CD4-positive, alpha-beta T cell treated with Interleukin-17A for 1 hour (primary cell): ENCODE measurements at regions not wholly inside any gene's neighbourhood (a gene's known extent, or its start where the extent isn't known, plus 50 kb on each side); places are given as distances from the start of the nearest gene placed in this dataset.

Experiments used
- DNase-seq: peaks from one replicate; pipeline ENCODE4 v3.0.0-alpha.2; 2020

GRCh38 chr4:1508161-1509160 lies 102.2 kb upstream of the NKX1-1 start:
- DNase-seq = no peak

GRCh38 chr4:1506956-1507721 lies 100.9 kb upstream of the NKX1-1 start:
- DNase-seq = no peak

GRCh38 chr4:1505511-1506460 lies 99.5 kb upstream of the NKX1-1 start:
- no peak for DNase-seq

- DNase-seq = no peak
These were observed 98.6 kb upstream of the NKX1-1 start for GRCh38 chr4:1504595-1505500.

DNA sequence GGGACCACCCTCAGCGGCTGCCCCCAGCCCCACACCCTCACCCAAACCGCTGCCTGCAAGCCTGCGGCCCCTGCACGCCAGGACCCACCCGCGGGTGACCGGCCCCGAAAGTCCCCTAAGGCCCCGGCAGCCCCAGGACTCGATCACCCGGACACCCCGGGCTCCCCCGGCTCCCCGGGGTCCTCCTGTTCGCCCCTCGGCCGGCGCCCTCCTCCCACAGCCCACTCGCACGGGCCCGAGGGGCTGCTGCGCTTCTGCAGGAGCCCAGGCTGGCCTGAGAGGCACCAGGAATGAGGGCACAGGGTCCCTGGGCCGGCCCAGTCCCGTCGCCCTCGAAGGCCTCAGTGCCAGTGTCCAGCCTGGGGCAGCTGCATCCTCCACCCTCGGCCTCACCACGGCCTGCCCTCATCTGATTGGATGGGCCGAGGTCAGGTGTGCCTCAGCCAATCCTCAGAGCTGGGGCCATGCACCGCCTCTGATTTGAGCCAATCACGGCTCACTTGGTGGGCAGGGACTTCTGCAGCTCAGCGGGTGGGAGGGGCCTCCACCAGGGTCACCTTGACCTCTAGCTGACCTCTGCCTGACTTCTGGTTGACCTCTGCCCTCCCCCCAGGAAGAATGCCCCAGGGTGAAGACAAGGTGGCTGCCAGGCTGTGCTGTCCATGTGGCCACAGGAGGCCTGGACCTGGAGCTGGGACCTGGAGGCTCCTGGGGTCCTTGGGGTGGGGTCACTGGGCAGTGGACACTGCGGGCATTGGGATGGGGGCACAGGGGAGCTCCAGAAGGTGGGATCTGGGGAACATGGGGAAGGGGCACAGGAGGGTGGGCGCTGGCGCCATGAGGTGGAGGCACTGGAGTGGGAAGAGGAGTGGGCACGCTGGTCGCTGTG lies 97.6 kb upstream of the NKX1-1 start:
- no peak for DNase-seq

- DNase-seq = no peak
These were observed 96.7 kb upstream of the NKX1-1 start for GRCh38 chr4:1502976-1503375.

- no peak for DNase-seq
These were observed 96.3 kb upstream of the NKX1-1 start for GRCh38 chr4:1502501-1502886.

GRCh38 chr4:1501754-1502500 lies 95.7 kb upstream of the NKX1-1 start:
- no peak for DNase-seq

DNA sequence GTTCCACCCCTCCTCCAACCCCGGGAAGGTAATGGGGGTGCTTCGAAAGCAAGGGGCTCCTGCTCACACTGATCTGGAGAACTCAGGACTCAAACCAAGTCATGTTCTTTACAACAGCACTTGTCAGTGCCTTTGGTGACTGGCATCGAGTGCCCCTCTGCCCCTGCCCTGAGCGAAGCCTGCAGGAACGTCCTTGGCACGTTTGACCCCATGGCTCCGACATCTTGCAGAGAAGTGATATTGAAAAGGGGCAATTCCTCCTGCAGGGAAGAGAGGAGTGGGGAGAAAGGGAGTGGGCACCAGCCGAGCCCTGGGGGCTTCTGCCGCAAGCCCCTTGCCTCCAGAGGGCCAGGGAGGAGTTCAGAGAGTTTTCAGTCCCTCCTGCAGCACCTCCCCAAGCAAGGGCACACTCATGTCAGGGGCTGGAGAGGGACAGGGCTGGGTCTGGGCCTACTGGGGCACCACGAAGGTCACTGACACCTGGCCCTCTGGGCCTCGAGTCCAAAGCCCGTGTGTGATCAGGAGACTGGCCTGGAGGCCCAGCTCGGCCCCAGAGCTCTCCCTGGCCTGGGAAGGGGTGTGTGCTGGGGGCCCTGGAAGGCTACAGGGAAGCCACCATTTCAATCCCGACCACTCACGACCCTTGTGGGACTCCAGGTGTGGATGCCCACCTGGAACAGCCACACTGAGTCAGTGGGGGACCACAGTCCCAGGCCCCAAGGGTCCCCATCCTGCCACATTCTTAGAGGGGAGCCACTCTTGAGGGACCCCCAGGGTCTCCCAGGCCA lies 94.9 kb upstream of the NKX1-1 start:
- no peak for DNase-seq

DNA sequence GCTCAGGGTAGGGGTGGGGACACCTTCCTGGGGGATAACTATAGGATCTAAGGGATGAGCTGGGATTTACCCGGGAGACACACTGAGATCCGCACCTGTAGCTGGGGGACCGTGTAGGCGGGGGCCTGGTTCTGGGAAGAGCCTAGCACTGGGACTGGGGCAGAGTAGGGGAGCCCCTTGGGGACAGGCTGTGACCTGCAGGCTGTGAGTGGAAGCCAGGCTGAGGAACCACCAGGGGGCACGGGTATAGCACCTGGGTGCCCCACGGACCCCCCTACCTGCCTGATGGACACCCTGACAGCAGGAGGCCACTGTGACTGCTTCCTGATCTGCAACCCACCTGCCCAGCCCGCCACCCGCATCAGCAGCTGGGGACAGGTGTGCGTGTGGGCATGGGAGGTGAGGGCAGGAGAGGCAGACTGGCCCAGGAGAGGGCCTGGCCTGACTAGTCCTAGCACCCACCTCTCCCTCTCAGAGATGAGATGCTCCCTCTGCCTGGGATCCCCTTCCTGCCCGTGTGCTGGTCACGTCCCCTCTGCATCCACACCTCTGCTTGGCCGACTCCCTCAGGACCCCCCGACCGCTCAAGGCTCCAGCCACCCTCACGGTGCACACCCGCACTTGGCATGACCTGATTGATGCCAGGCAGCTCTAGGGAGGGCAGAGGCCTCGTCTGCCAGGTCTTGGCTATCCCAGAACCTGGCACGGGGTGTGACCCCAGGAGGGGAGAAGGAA lies 94.2 kb upstream of the NKX1-1 start:
- no peak for DNase-seq

- DNase-seq = no peak
These were observed 93.2 kb upstream of the NKX1-1 start for GRCh38 chr4:1499465-1499864.

GRCh38 chr4:1497189-1497801 lies 91.1 kb upstream of the NKX1-1 start:
- DNase-seq = no peak

DNA sequence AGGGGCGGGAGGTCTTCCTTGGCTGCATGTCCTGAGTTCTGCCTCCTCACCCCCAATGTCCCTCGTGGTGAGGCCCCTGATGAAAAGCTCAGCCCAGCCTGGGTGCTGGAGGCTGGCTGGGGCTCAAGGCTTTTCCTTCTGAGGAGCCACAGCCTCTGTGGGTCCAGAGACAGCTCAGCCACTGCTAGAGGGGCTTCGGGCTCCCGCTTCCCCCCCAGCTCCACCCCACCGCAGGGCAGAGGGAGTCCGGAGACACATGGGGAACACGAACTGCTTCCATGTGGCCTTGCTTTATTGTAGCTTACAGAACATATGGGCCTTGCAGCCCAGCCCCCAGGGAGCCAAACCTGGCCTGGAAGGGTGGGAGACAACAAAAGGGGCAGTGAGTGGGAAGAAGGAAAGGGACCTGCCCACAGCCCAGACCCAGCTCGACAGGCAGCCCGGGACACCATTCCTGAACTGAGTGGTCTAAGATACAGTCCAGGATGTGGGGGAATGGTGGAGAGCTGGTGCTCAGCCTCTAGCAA lies 89.9 kb upstream of the NKX1-1 start:
- DNase-seq = no peak

- no peak for DNase-seq
These were observed 89.3 kb upstream of the NKX1-1 start for GRCh38 chr4:1495416-1496115.

DNA sequence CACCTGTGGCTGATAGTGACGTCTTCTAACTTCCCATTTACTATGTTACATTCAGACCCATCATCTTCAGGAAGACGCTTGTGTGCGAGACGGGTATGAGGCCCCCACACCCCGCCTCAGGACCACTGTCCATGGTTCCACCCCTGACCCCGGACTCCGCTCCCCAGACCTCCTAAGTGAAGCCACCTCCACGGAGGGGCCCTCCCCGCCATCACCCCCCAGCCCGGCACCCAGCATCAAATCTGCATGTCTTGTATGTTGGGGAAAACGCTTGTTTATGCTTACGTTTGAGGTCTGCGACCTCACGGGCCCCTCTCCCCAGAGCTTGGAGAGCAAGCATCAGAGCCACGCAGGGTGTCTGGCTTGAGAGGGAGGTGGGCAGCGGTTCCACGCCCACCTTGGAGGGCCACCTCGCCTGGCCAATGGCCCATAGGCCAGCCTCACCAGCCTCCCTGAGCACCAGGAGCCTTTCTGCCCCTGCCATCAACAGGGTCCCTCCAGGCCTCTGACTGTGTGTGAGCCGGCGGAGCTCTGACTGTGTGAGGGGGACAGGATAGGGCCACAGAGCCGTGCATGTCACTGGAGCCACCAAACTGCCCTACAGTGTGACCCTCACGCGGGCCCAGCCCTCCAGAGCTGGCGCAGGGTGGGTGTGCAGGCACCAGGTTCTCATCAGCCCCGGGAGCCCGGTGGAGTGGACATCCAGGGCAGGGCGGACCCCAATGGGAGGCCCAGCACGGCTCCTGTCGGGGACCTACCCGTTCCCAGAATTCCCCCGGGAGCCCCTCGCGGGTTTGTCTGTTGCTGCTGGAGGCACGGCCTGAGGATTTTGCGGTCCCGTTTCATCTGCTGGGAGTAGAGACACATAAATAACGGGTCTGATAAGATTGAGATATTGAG lies 88.4 kb upstream of the NKX1-1 start:
- DNase-seq = no peak
